Mucosa of rectum (tissue), 2 donors: ENCODE measurements at regions not wholly inside any gene's neighbourhood (a gene's known extent, or its start where the extent isn't known, plus 50 kb on each side); places are given as distances from the start of the nearest gene placed in this dataset.

Experiments used
- H3K27ac ChIP-seq, 2 donors: one replicate each; pipeline ENCODE4 v1.7.0; 2013; ENCODE audit warnings: inconsistent platforms in 2 of 2, low read depth in 2 of 2, low read length in 2 of 2
- H3K27me3 ChIP-seq, 2 donors: one replicate each; pipeline ENCODE4 v1.7.0; 2013; ENCODE audit warnings: low read length in 2 of 2; ENCODE audit not compliant: control insufficient read depth in 2 of 2, insufficient read depth in 2 of 2
- H3K36me3 ChIP-seq, 2 donors: one replicate each; pipeline ENCODE4 v1.7.0; 2013; ENCODE audit warnings: low read length in 2 of 2; ENCODE audit not compliant: control insufficient read depth in 2 of 2, insufficient read depth in 2 of 2
- H3K4me1 ChIP-seq, 2 donors: one replicate each; pipeline ENCODE4 v1.7.0; 2013; ENCODE audit warnings: low read length in 2 of 2, mild to moderate bottlenecking in 1 of 2; ENCODE audit not compliant: control insufficient read depth in 2 of 2, insufficient read depth in 2 of 2
- H3K4me3 ChIP-seq, 2 donors: one replicate each; pipeline ENCODE4 v1.7.0; 2013; ENCODE audit warnings: low read length in 2 of 2
- H3K9ac ChIP-seq, 2 donors: one replicate each; pipeline ENCODE4 v1.7.0; 2013; ENCODE audit warnings: low read length in 2 of 2, low read depth in 1 of 2, mild to moderate bottlenecking in 1 of 2
- H3K9me3 ChIP-seq, 2 donors: one replicate each; pipeline ENCODE4 v1.7.0; 2013; ENCODE audit warnings: low read length in 2 of 2; ENCODE audit not compliant: control insufficient read depth in 2 of 2
- donor health status: healthy.
- donor health status: Normal muscosa, but diverticular disease.

- Histone ChIP-seq H3K9me3 (no peaks in the 10 kb centered on the region), H3K9ac (no peak overlapping the region), H3K36me3 (no peaks in the 10 kb centered on the region), H3K27me3 (no peaks in the 10 kb centered on the region), H3K27ac (no peak overlapping the region), H3K4me1 (peaks cover 0 to 2% of the 10 kb centered on the region in 2 donors), H3K4me3 (no peak overlapping the region)
These were observed 74.7 kb downstream of the BUD13 start for GRCh38 chr11:116698080-116698479.

GRCh38 chr11:116697639-116698038 lies 75.1 kb downstream of the BUD13 start:
- H3K27ac ChIP-seq: no peak overlapping the region
- H3K9ac ChIP-seq: no peak overlapping the region
- no peak overlapping the region for H3K4me3 ChIP-seq
- peaks cover 0 to 2% of the 10 kb centered on the region in 2 donors for H3K4me1 ChIP-seq
- no peaks in the 10 kb centered on the region for H3K36me3 ChIP-seq
- no peaks in the 10 kb centered on the region for H3K9me3 ChIP-seq
- H3K27me3 ChIP-seq: no peaks in the 10 kb centered on the region

- no peaks in the 10 kb centered on the region for H3K27me3 ChIP-seq
- no peaks in the 10 kb centered on the region for H3K36me3 ChIP-seq
- no peak overlapping the region for H3K27ac ChIP-seq
- H3K4me1 ChIP-seq: peaks cover 0 to 2% of the 10 kb centered on the region in 2 donors
- H3K9ac ChIP-seq: no peak overlapping the region
- H3K4me3 ChIP-seq: no peak overlapping the region
- no peaks in the 10 kb centered on the region for H3K9me3 ChIP-seq
These were observed 75.8 kb downstream of the BUD13 start for GRCh38 chr11:116697011-116697410.

GRCh38 chr11:116696381-116696941 lies 76.3 kb downstream of the BUD13 start:
- Histone ChIP-seq H3K36me3 (no peaks in the 10 kb centered on the region), H3K4me3 (no peak overlapping the region), H3K9ac (no peak overlapping the region), H3K9me3 (no peaks in the 10 kb centered on the region), H3K27me3 (no peaks in the 10 kb centered on the region), H3K27ac (no peak overlapping the region), H3K4me1 (peaks cover 0 to 4% of the 10 kb centered on the region in 2 donors)

- no peak overlapping the region for H3K9ac ChIP-seq
These were observed 77.0 kb downstream of the BUD13 start for GRCh38 chr11:116695657-116696254.

GRCh38 chr11:116694815-116695590 lies 77.8 kb downstream of the BUD13 start:
- Histone ChIP-seq H3K27ac (no peak overlapping the region), H3K27me3 (no peaks in the 10 kb centered on the region), H3K4me3 (no peak overlapping the region), H3K36me3 (no peaks in the 10 kb centered on the region), H3K4me1 (peaks cover 0 to 4% of the 10 kb centered on the region in 2 donors), H3K9me3 (no peaks in the 10 kb centered on the region), H3K9ac (no peak overlapping the region)

More at GRCh38 chr11:116695657-116696254, 77.0 kb downstream of the BUD13 start:
- Histone ChIP-seq H3K27ac (no peak overlapping the region), H3K27me3 (no peaks in the 10 kb centered on the region), H3K9me3 (no peaks in the 10 kb centered on the region), H3K4me3 (no peak overlapping the region), H3K4me1 (peaks cover 0 to 4% of the 10 kb centered on the region in 2 donors), H3K36me3 (no peaks in the 10 kb centered on the region)

- Histone ChIP-seq H3K27me3 (no peaks in the 10 kb centered on the region), H3K9ac (no peak overlapping the region), H3K4me1 (peaks cover 0 to 4% of the 10 kb centered on the region in 2 donors), H3K9me3 (no peaks in the 10 kb centered on the region), H3K27ac (no peak overlapping the region), H3K4me3 (no peak overlapping the region), H3K36me3 (no peaks in the 10 kb centered on the region)
These were observed 78.5 kb downstream of the BUD13 start for GRCh38 chr11:116694349-116694725.

- Histone ChIP-seq H3K27me3 (no peaks in the 10 kb centered on the region), H3K36me3 (no peaks in the 10 kb centered on the region), H3K4me1 (peaks cover 0 to 4% of the 10 kb centered on the region in 2 donors), H3K27ac (no peak overlapping the region), H3K9me3 (no peaks in the 10 kb centered on the region), H3K4me3 (no peak overlapping the region), H3K9ac (no peak overlapping the region)
These were observed 79.0 kb downstream of the BUD13 start for GRCh38 chr11:116693593-116694348.

- Histone ChIP-seq H3K27me3 (no peaks in the 10 kb centered on the region), H3K9me3 (no peaks in the 10 kb centered on the region), H3K36me3 (no peaks in the 10 kb centered on the region), H3K4me1 (peaks cover 0 to 4% of the 10 kb centered on the region in 2 donors), H3K4me3 (no peak overlapping the region), H3K27ac (no peak overlapping the region), H3K9ac (no peak overlapping the region)
These were observed 79.7 kb downstream of the BUD13 start for GRCh38 chr11:116693102-116693570.
